Progenitor cell of endocrine pancreas (in vitro differentiated cells): ENCODE measurements at regions not wholly inside any gene's neighbourhood (a gene's known extent, or its start where the extent isn't known, plus 50 kb on each side); places are given as distances from the start of the nearest gene placed in this dataset.

Source experiments
- DNase-seq: peaks from one replicate; pipeline ENCODE4 v3.0.0; 2021; ENCODE audit warnings: low spot score; ENCODE audit not compliant: unreplicated experiment
- H3K27ac Mint-ChIP-seq: 2 replicates; pipeline ENCODE4 v1.8.0; 2021; ENCODE audit warnings: mild to moderate bottlenecking, moderate library complexity, mixed read lengths
- H3K27me3 Mint-ChIP-seq: 2 replicates; pipeline ENCODE4 v1.8.0; 2021; ENCODE audit warnings: mixed read lengths
- H3K36me3 Mint-ChIP-seq: 2 replicates; pipeline ENCODE4 v1.8.0; 2022; ENCODE audit warnings: mixed read lengths; ENCODE audit not compliant: insufficient read depth
- H3K4me1 Mint-ChIP-seq: 2 replicates; pipeline ENCODE4 v1.8.0; 2021; ENCODE audit warnings: low read depth, mixed read lengths
- H3K4me3 Mint-ChIP-seq: 2 replicates; pipeline ENCODE4 v1.8.0; 2021; ENCODE audit warnings: low read depth, mild to moderate bottlenecking, moderate library complexity, mixed read lengths
- H3K9me3 Mint-ChIP-seq: 2 replicates; pipeline ENCODE4 v1.8.0; 2021; ENCODE audit warnings: low read depth, mixed read lengths
- CTCF ChIP-seq: fragments of 200-600 bp; sonication (generic); IDR thresholded peaks from one replicate; pipeline ENCODE4 v1.5.0; 2021; ENCODE audit warnings: antibody characterized with exemption, mild to moderate bottlenecking; ENCODE audit not compliant: unreplicated experiment

- Mint-ChIP-seq H3K27ac (no peak overlapping the region), H3K36me3 (no peaks in the 10 kb centered on the region), H3K4me1 (no peaks in the 10 kb centered on the region), H3K9me3 (no peaks in the 10 kb centered on the region), H3K4me3 (no peak overlapping the region), H3K27me3 (no peaks in the 10 kb centered on the region)
- no peak for TF ChIP-seq CTCF
- DNase-seq = no peak
Observed at GRCh38 chr13:77815330-77815729, 103.3 kb downstream of the EDNRB start.
